H7 (cell line): ENCODE measurements at regions not wholly inside any gene's neighbourhood (a gene's known extent, or its start where the extent isn't known, plus 50 kb on each side); places are given as distances from the start of the nearest gene placed in this dataset.

ENCODE experiments used
- DNase-seq: peaks from one replicate; pipeline ENCODE4 v3.0.0; 2012
- H3K27me3 ChIP-seq: 2 replicates; pipeline ENCODE4 v1.6.0; 2011; ENCODE audit warnings: mild to moderate bottlenecking, low read length; ENCODE audit not compliant: control insufficient read depth, insufficient read depth
- H3K36me3 ChIP-seq: replicated peaks from 2 replicates; pipeline ENCODE4 v1.5.1; 2011; ENCODE audit warnings: low read length; ENCODE audit not compliant: control insufficient read depth, insufficient read depth
- H3K4me3 ChIP-seq: 2 replicates; pipeline ENCODE4 v1.5.1; 2011; ENCODE audit warnings: low read depth, mild to moderate bottlenecking, control low read depth, low read length, moderate library complexity; ENCODE audit not compliant: insufficient read depth

DNA sequence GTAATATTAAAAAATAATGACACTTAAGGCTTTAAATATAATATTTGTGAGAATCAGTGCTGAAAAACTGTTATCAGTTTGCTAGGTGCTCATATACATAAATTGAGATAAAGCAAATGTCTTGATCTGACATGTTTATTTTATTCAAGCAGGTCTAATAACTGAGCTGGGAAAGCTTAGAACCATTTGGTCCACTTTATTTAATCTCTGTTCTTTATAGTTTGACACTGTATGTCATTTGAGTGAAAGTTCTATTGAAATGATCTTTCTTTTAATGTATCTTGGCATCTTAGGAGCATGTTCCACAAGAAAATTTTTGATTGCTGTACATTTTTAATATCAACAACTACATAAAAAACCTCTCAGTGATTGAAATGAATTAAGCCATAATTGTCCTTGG is 772.0 kb upstream of the NRSN1 start:
- Histone ChIP-seq H3K4me3 (no peak overlapping the region), H3K27me3 (no peaks in the 10 kb centered on the region), H3K36me3 (no peaks in the 10 kb centered on the region)
- no peak for DNase-seq

DNA sequence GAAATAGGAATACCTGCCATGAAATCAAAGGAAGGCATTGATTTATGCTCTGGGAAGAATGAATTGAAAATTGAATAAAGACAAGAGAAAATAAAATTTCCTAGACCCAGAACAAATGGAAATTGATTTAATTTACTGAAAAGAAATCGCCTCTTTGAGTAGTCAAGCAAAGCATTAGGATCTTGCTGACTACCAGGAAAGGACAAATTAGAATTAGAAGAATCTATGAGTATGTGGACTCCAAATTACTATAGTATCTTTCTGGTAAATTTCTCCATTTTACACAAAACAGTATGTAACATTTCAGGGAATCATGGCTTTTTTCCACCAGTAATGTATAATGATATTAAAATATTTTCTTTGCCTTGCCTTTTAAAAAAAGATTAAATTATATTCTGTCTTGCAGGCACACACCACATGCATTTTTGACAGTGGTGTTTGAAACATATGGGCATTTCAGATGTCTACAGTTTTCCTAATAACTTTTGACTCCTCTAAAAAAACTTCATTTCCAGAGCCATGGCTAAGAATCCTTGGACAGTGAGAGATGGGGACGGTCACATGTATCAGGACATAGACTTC is 768.7 kb upstream of the NRSN1 start:
- H3K27me3 ChIP-seq, result no peaks in the 10 kb centered on the region
- no peak overlapping the region for H3K4me3 ChIP-seq
- H3K36me3 ChIP-seq, result no peaks in the 10 kb centered on the region
- DNase-seq, result no peak

GRCh38 chr6:23365732-23366131 is 760.3 kb upstream of the NRSN1 start:
- DNase-seq, result no peak
- Histone ChIP-seq H3K27me3 (no peaks in the 10 kb centered on the region), H3K36me3 (no peaks in the 10 kb centered on the region)

GRCh38 chr6:23367311-23367710 is 758.7 kb upstream of the NRSN1 start:
- H3K27me3 ChIP-seq, result no peaks in the 10 kb centered on the region
- DNase-seq, result no peak
- H3K36me3 ChIP-seq, result no peaks in the 10 kb centered on the region
- no peak overlapping the region for H3K4me3 ChIP-seq

More at GRCh38 chr6:23365732-23366131, 760.3 kb upstream of the NRSN1 start:
- H3K4me3 ChIP-seq, result no peak overlapping the region

GRCh38 chr6:23368557-23368956 is 757.5 kb upstream of the NRSN1 start:
- DNase-seq, result no peak
- Histone ChIP-seq H3K4me3 (no peak overlapping the region), H3K27me3 (no peaks in the 10 kb centered on the region), H3K36me3 (no peaks in the 10 kb centered on the region)

- Histone ChIP-seq H3K36me3 (no peaks in the 10 kb centered on the region), H3K27me3 (no peaks in the 10 kb centered on the region), H3K4me3 (no peak overlapping the region)
- DNase-seq, result no peak
Observed at GRCh38 chr6:23370051-23370450, 756.0 kb upstream of the NRSN1 start.

DNA sequence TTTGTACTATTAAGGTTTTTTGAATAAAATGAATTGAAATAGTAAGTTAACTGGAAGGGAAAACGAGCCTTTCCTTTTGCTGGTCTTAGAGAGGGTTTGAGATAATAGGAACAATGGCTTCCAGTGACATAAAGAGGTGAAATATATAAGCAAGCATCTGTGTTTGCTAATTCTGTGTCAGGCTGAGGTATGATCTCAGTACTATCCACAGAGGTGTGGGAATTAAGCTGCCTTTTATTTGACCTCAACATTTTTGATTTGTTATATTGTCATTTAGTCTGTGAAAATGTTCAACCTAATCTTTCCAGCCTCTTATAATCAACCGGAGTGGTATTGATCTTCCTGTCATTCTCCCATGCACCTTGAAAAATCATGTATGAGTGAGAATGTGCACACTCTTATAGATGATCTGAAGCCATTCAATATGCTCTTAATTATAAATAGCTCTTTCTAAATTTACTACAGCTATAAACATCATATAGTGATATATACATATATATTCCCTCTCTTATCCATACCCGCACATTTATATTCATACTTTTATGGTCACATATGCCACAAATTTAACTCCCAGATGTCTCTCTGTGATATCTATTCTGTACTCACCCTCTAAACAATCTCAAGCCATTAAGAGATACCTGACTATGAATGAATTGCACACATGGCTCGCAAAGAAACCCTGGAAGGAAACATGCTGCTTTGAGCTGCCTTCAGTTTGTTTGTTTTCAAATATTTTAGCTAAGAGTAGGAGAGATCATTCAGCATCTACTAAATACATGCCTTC is 754.7 kb upstream of the NRSN1 start:
- H3K36me3 ChIP-seq, result no peaks in the 10 kb centered on the region
- DNase-seq, result no peak
- no peaks in the 10 kb centered on the region for H3K27me3 ChIP-seq
- H3K4me3 ChIP-seq, result no peak overlapping the region

DNA sequence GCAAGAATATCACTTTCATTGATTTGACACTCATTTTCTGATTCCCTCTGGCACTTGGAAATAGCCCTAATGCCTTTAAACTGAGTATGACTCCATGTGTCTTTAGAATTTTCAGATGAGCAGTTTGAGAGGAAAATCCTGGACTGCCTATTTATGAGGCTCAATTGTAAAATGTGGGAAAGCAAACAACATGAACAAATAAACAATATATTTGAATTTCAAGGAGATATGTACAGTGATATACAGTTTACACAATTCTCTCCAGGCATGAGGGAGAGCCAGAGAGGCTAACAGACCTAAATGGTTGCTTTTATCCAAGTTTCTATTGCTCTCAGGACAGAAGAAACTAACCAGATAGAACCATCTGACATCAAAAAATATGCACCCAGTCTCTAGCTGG is 748.2 kb upstream of the NRSN1 start:
- Histone ChIP-seq H3K4me3 (no peak overlapping the region), H3K36me3 (no peaks in the 10 kb centered on the region)
- no peak for DNase-seq

GRCh38 chr6:23380465-23380864 is 745.5 kb upstream of the NRSN1 start:
- DNase-seq, result no peak
- Histone ChIP-seq H3K36me3 (no peaks in the 10 kb centered on the region), H3K4me3 (no peak overlapping the region)

More for the DNA sequence above, 748.2 kb upstream of the NRSN1 start:
- no peaks in the 10 kb centered on the region for H3K27me3 ChIP-seq

DNA sequence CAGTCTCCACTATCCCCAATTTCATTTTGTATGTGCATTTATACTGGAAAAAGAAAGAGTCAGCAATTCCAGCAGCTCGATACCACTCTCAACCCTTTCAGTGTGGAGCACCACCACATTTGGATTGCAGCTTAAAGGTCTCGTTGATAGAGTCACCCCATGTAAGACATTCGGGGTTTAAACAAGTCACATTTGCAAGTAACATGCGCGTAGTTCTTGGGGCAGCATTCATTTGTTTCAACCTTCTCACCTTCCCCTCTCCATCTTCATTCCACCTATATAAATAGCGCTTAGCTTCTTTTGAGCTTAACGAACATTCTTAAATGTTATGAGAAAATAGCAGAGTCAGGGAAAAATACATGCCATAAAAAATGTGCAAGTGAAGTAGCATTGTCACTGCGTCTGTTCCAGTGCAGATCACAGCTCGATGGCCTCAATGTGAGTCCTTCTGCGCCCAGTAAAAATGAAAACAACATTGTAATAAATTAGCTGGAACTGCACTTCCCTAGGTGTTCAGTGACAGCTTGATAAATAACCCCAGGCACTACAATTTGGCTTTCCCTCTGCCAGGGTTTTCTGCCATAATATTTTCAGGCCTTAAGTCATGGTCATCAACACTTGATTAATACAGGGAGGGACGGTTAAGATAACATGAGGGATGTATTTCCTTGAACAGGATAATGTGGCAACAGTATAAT is 737.8 kb upstream of the NRSN1 start:
- no peaks in the 10 kb centered on the region for H3K36me3 ChIP-seq
- no peaks in the 10 kb centered on the region for H3K27me3 ChIP-seq
- DNase-seq, result no peak
- no peak overlapping the region for H3K4me3 ChIP-seq

More at GRCh38 chr6:23380465-23380864, 745.5 kb upstream of the NRSN1 start:
- H3K27me3 ChIP-seq, result no peaks in the 10 kb centered on the region

- no peak for DNase-seq
- no peaks in the 10 kb centered on the region for H3K36me3 ChIP-seq
- no peak overlapping the region for H3K4me3 ChIP-seq
- H3K27me3 ChIP-seq, result no peaks in the 10 kb centered on the region
Observed at GRCh38 chr6:23389386-23389785, 736.6 kb upstream of the NRSN1 start.

DNA sequence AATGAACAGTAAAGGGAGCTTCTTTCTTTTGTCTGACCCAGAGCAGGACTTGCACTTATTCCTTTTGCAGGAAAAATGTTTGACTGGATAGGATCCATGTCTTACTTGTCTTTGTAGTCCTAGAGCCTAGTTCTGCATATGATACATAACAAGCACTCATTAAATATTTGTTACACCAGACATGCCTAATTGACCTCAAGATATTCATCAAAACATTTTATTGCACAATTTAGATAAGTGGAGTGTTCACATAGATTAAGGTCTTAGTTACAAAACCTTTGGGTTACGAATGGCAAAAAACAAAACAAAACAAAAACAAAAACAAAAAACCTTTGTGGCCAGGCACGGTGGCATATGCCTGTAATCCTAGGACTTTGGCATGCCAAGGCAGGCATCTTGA is 735.8 kb upstream of the NRSN1 start:
- Histone ChIP-seq H3K27me3 (no peaks in the 10 kb centered on the region), H3K36me3 (no peaks in the 10 kb centered on the region), H3K4me3 (no peak overlapping the region)
- no peak for DNase-seq

DNA sequence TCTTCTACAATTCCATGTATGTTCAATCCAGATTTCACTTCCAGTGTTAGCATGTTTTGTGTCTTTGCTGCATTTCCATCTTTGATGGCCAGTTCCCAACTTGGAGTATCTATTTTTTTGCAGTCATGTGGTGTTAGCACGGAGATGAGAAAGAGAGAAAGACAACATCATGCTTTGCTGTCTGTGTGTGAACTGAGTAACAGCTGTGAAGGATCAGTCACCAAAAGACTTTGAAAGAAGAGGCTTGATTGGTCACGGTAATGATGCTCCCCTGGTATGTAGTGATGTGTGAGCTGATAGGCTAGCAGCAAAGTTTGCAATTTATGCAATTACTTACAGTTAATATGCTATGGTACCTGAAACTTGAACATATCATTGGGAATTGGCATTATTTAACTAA is 731.3 kb upstream of the NRSN1 start:
- no peak overlapping the region for H3K4me3 ChIP-seq

DNA sequence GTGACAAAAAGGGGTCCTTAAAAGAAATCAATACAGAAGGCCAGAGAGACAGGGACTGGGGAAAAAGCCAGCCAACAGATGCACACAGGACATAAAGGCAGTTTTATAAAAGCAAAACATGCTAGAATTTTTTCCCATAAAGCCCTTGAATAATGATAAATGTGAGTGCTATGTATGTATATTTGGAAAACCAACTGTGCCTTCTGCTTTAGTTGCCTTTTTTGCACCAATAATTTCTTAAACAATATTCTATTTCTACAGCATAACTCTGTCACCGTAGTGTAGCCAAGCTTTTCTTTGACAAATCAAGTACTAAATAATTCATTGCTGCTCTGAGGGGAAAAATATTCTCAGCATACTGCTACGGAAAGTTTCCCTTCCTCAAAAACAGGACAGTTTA is 730.6 kb upstream of the NRSN1 start:
- DNase-seq, result no peak
- no peak overlapping the region for H3K4me3 ChIP-seq
- H3K27me3 ChIP-seq, result no peaks in the 10 kb centered on the region
- no peaks in the 10 kb centered on the region for H3K36me3 ChIP-seq

More for the DNA sequence above, 731.3 kb upstream of the NRSN1 start:
- Histone ChIP-seq H3K27me3 (no peaks in the 10 kb centered on the region), H3K36me3 (no peaks in the 10 kb centered on the region)
- no peak for DNase-seq

DNA sequence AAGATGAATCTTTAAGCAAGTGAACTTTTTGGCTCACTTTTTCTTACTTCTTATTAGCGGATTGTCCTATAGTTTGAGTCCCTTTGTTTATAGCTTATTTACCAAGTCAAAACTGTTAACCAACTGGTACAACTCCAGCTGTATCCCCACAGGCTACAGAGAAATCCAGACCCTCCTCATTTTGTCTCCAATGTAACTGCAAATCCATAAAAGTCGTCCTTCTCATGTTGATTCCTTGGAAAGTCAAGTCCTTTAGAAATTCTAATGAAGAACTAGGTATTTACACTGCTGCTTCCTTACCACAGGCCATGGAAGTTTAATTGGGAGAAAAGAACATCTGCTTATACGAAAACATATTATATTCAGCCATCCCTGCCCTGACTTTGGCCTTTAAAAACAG is 729.1 kb upstream of the NRSN1 start:
- DNase-seq, result no peak
- H3K27me3 ChIP-seq, result no peaks in the 10 kb centered on the region
- H3K4me3 ChIP-seq, result no peak overlapping the region
- H3K36me3 ChIP-seq, result no peaks in the 10 kb centered on the region
